ENCODE measurements at regions not wholly inside any gene's neighbourhood (a gene's known extent, or its start where the extent isn't known, plus 50 kb on each side); places are given as distances from the start of the nearest gene placed in this dataset.

DNA sequence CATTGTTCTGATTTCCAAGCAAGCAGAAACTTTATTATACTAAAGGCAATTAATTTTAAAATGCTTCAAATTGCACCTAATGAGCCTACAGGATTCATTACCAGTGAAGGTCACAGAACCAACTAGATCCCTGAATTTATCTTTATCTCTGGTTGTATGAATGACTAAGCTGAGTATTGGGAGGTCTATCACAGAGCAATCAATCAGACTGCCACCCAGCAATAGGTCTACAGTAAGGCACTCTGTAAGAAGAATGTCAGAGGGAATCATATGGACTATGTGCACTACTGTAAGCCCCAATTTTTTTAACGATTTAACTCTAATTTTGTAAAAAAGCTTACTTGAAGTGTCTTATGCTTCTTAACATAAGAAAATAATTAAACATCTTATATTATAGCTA is 707.0 kb downstream of the AMY1C start:
- no peaks in the 10 kb centered on the region for H3K27me3 ChIP-seq (ENCODE audit: low read depth, low read length)
- H3K36me3 ChIP-seq (replicated peaks; ENCODE audit: low read depth, low read length): peaks cover 12% of the 10 kb centered on the region
- H3K79me2 ChIP-seq (ENCODE audit: low read length): no peaks in the 10 kb centered on the region
- H3K4me3 ChIP-seq (ENCODE audit: low read length): no peak overlapping the region
- TF ChIP-seq, protein P1, sequence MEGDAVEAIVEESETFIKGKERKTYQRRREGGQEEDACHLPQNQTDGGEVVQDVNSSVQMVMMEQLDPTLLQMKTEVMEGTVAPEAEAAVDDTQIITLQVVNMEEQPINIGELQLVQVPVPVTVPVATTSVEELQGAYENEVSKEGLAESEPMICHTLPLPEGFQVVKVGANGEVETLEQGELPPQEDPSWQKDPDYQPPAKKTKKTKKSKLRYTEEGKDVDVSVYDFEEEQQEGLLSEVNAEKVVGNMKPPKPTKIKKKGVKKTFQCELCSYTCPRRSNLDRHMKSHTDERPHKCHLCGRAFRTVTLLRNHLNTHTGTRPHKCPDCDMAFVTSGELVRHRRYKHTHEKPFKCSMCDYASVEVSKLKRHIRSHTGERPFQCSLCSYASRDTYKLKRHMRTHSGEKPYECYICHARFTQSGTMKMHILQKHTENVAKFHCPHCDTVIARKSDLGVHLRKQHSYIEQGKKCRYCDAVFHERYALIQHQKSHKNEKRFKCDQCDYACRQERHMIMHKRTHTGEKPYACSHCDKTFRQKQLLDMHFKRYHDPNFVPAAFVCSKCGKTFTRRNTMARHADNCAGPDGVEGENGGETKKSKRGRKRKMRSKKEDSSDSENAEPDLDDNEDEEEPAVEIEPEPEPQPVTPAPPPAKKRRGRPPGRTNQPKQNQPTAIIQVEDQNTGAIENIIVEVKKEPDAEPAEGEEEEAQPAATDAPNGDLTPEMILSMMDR (IDR thresholded peaks at IDR 0.05; ENCODE audit: low read depth, low read length): no peak
- TF ChIP-seq EZH2phosphoT487 (IDR thresholded peaks at IDR 0.05; ENCODE audit: low read depth): no peak
- no peak overlapping the region for H2AFZ ChIP-seq (ENCODE audit: low read depth, low read length)
- H3K27ac ChIP-seq (ENCODE audit: low read length): no peak overlapping the region
- no peak overlapping the region for H3K4me2 ChIP-seq (ENCODE audit: low read length)
- no peaks in the 10 kb centered on the region for H3K4me1 ChIP-seq (ENCODE audit: low read length)
- H4K20me1 ChIP-seq (ENCODE audit: insufficient read depth, low read length): no peaks in the 10 kb centered on the region
- peaks cover 9% of the 10 kb centered on the region; the same call in 1 of the 2 replicates for H3K9me3 ChIP-seq (ENCODE audit: insufficient read depth, low read length)
- no peak overlapping the region for H3K9ac ChIP-seq (ENCODE audit: low read length)

DNA sequence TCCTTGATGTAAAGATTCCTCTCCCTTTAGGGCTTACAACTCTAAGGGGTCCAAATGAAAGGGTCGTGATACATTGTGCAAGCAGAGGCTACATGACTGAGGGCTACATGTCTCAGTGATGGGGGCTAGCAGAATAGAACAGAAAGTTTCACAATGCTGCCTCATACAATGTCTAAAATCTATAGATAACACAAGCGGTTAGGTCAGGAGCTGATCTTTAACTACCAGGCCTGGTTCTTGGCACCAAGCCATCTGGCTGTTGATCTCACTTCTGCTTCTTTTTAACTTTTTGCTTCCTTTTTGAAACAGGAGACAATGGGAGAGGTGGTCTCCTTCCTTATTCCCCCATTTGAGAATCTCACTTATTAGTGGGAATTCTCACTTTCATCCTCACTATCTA is 710.2 kb downstream of the AMY1C start:
- no peaks in the 10 kb centered on the region for H3K79me2 ChIP-seq (ENCODE audit: low read length)

DNA sequence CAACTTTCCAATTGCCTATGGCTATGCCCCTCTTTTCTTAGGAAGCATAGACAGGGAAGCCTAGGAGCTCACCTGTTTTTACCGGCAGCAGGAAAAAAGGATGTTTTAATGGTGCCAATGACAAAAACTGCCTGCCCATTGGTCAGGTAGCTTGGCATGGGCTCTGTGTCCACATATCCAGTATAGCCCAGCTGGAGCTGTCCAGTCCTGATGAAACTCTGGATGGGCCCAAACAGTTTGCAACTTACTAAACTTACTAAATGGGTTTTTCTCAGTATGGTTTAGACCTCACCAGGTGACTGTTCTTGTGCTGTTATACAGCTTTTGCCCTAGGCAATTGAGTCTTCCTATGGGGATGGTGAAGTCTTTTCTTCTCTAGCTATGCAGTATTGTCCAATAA is 711.2 kb downstream of the AMY1C start:
- Histone ChIP-seq H3K79me2 (ENCODE audit: low read length) (no peaks in the 10 kb centered on the region), H3K4me1 (ENCODE audit: low read length) (peaks cover 8% of the 10 kb centered on the region), H3K27me3 (ENCODE audit: low read depth, low read length) (no peaks in the 10 kb centered on the region), H3K4me3 (ENCODE audit: low read length) (no peak overlapping the region), H3K9ac (ENCODE audit: low read length) (no peak overlapping the region), H3K36me3 (replicated peaks; ENCODE audit: low read depth, low read length) (peaks cover 25% of the 10 kb centered on the region), H3K27ac (ENCODE audit: low read length) (no peak overlapping the region), H3K9me3 (ENCODE audit: insufficient read depth, low read length) (peaks cover 9% of the 10 kb centered on the region; the same call in 1 of the 2 replicates), H4K20me1 (ENCODE audit: insufficient read depth, low read length) (no peaks in the 10 kb centered on the region), H3K4me2 (ENCODE audit: low read length) (no peak overlapping the region), H2AFZ (ENCODE audit: low read depth, low read length) (no peak overlapping the region)
- TF ChIP-seq, protein P1 (IDR thresholded peaks at IDR 0.05; ENCODE audit: low read depth, low read length): no peak
- no peak for TF ChIP-seq EZH2phosphoT487 (IDR thresholded peaks at IDR 0.05; ENCODE audit: low read depth)

More for the DNA sequence above, 710.2 kb downstream of the AMY1C start:
- Histone ChIP-seq H3K4me2 (ENCODE audit: low read length) (no peak overlapping the region), H3K36me3 (replicated peaks; ENCODE audit: low read depth, low read length) (peaks cover 22% of the 10 kb centered on the region), H3K4me1 (ENCODE audit: low read length) (no peaks in the 10 kb centered on the region), H3K9ac (ENCODE audit: low read length) (no peak overlapping the region), H4K20me1 (ENCODE audit: insufficient read depth, low read length) (no peaks in the 10 kb centered on the region), H3K27ac (ENCODE audit: low read length) (no peak overlapping the region), H3K27me3 (ENCODE audit: low read depth, low read length) (no peaks in the 10 kb centered on the region), H2AFZ (ENCODE audit: low read depth, low read length) (no peak overlapping the region), H3K4me3 (ENCODE audit: low read length) (no peak overlapping the region), H3K9me3 (ENCODE audit: insufficient read depth, low read length) (peaks cover 9% of the 10 kb centered on the region; the same call in 1 of the 2 replicates)
- TF ChIP-seq, protein P1 (IDR thresholded peaks at IDR 0.05; ENCODE audit: low read depth, low read length): no peak
- no peak for TF ChIP-seq EZH2phosphoT487 (IDR thresholded peaks at IDR 0.05; ENCODE audit: low read depth)

DNA sequence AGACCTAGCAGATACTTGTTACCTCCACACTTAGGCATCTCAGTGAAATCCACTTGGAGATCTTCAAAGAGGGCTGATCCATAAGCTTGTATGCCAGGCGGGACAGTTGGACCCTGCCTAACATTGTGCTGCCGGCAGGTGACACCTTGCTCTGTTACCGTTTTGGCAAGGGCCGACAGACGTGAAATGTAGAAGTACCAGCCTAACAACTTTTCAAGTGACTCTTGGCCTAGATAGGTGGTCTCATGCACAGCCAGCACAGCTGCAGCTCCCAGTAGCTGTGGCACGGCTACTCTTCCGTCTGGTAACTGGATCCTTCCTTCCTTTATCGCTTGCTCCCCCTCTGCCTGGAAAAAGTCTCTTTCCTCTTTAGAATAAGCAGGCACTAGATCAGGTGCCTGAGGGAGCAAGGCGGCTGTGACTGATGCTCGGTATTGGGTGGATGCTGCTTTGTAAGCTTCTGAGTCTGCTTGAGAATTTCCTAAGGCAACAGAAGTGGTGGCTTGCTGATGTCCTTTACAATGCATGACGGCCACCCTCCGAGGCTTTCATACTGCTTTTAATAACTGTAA is 713.5 kb downstream of the AMY1C start:
- TF ChIP-seq EZH2phosphoT487 (IDR thresholded peaks at IDR 0.05; ENCODE audit: low read depth): no peak
- TF ChIP-seq, protein P1 (IDR thresholded peaks at IDR 0.05; ENCODE audit: low read depth, low read length): no peak
- no peak overlapping the region for H2AFZ ChIP-seq (ENCODE audit: low read depth, low read length)

More for the DNA sequence above, 713.5 kb downstream of the AMY1C start:
- Histone ChIP-seq H3K4me3 (ENCODE audit: low read length) (no peak overlapping the region), H3K4me1 (ENCODE audit: low read length) (peaks cover 29% of the 10 kb centered on the region), H4K20me1 (ENCODE audit: insufficient read depth, low read length) (no peaks in the 10 kb centered on the region), H3K4me2 (ENCODE audit: low read length) (no peak overlapping the region), H3K36me3 (replicated peaks; ENCODE audit: low read depth, low read length) (peaks cover 24% of the 10 kb centered on the region), H3K9me3 (ENCODE audit: insufficient read depth, low read length) (no peaks in the 10 kb centered on the region; the same call in 1 of the 2 replicates), H3K27me3 (ENCODE audit: low read depth, low read length) (no peaks in the 10 kb centered on the region), H3K27ac (ENCODE audit: low read length) (no peak overlapping the region), H3K9ac (ENCODE audit: low read length) (no peak overlapping the region), H3K79me2 (ENCODE audit: low read length) (no peaks in the 10 kb centered on the region)

Measured in OCI-LY3 (cell line).